SK-N-SH (cell line): ENCODE measurements at regions not wholly inside any gene's neighbourhood (a gene's known extent, or its start where the extent isn't known, plus 50 kb on each side); places are given as distances from the start of the nearest gene placed in this dataset.

Experiments used
- CTCF ChIA-PET: fragments of 300-600, 350-600 bp; formaldehyde crosslinking; extraction: SDS; loops from one replicate; lab custom pipeline; 2021; lab: Yijun Ruan, JAX
- POLR2A ChIA-PET: fragments of 350-600 bp; sonication (Branson Sonifier 250); formaldehyde crosslinking; extraction: SDS; loops from one replicate; lab custom pipeline; 2020; ENCODE audit warnings: antibody characterized with exemption, inconsistent platforms; lab: Yijun Ruan, JAX
- DNase-seq: peaks from one replicate; pipeline ENCODE4 v3.0.0; 2012
- H2AFZ ChIP-seq: fragments of 200-600 bp; sonication (generic); 2 replicates; pipeline ENCODE4 v1.8.1; 2016; ENCODE audit warnings: antibody characterized with exemption, mild to moderate bottlenecking, low read depth
- H3F3A ChIP-seq: fragments of 200-600 bp; sonication (generic); replicated peaks from 2 replicates; pipeline ENCODE3; 2016; ENCODE audit warnings: antibody characterized with exemption, mild to moderate bottlenecking; ENCODE audit not compliant: insufficient read depth
- H3K27ac ChIP-seq, 2 experiments: fragments of 200-500 bp in 1 of 2; fragments of 200-600 bp in 1 of 2; sonication (Bioruptor generic) in 1 of 2; sonication (generic), shearing (Covaris generic) in 1 of 2; 2 replicates each; pipeline versions ENCODE4 v1.5.1 to v1.6.1; 2014 to 2016; ENCODE audit warnings: low read depth in 2 of 2, inconsistent platforms in 1 of 2, low read length in 1 of 2, mild to moderate bottlenecking in 1 of 2, mixed read lengths in 1 of 2
- H3K27me3 ChIP-seq: fragments of 200-600 bp; sonication (generic), shearing (Covaris generic); 2 replicates; pipeline ENCODE4 v1.6.1; 2016; ENCODE audit warnings: mixed run types; ENCODE audit not compliant: insufficient read depth
- H3K36me3 ChIP-seq, 2 experiments: fragments of 200-500 bp in 1 of 2; fragments of 200-600 bp in 1 of 2; sonication (Bioruptor generic) in 1 of 2; sonication (generic) in 1 of 2; replicated peaks in 1 of 2; 2 replicates each; pipeline versions ENCODE3 to v1.5.1; 2014 to 2016; ENCODE audit warnings: low read length in 1 of 2, mild to moderate bottlenecking in 1 of 2; ENCODE audit not compliant: insufficient read depth in 2 of 2, control insufficient read depth in 1 of 2
- H3K4me1 ChIP-seq, 2 experiments: fragments of 200-500 bp in 1 of 2; fragments of 200-600 bp in 1 of 2; sonication (Bioruptor generic) in 1 of 2; sonication (generic), shearing (Covaris generic) in 1 of 2; 2 replicates each; pipeline versions ENCODE4 v1.5.1 to v1.6.1; 2014 to 2016; ENCODE audit warnings: low read depth in 1 of 2, low read length in 1 of 2, mixed run types in 1 of 2; ENCODE audit not compliant: insufficient read depth in 2 of 2, control insufficient read depth in 1 of 2
- H3K4me2 ChIP-seq: fragments of 200-600 bp; sonication (generic), shearing (Covaris generic); 2 replicates; pipeline ENCODE4 v1.6.1; 2017; ENCODE audit warnings: mixed run types
- H3K4me3 ChIP-seq, 2 experiments: fragments of 200-500 bp in 1 of 2; fragments of 200-600 bp in 1 of 2; sonication (Bioruptor generic) in 1 of 2; sonication (generic), shearing (Covaris generic) in 1 of 2; 2 replicates each; pipeline versions ENCODE4 v1.5.1 to v1.8.1; 2014 to 2016; ENCODE audit warnings: low read depth in 2 of 2, inconsistent platforms in 1 of 2, low read length in 1 of 2, mild to moderate bottlenecking in 1 of 2, mixed read lengths in 1 of 2, moderate library complexity in 1 of 2
- H3K79me2 ChIP-seq: fragments of 200-600 bp; sonication (generic); 2 replicates; pipeline ENCODE4 v1.8.1; 2017; ENCODE audit warnings: mild to moderate bottlenecking; ENCODE audit not compliant: insufficient read depth
- H3K9ac ChIP-seq: fragments of 200-600 bp; sonication (generic); 2 replicates; pipeline ENCODE4 v1.6.1; 2017; ENCODE audit warnings: mixed run types
- H3K9me2 ChIP-seq: fragments of 200-600 bp; sonication (generic); 2 replicates; pipeline ENCODE4 v1.6.1; 2017; ENCODE audit warnings: mixed run types
- H3K9me3 ChIP-seq: fragments of 200-600 bp; sonication (generic); 2 replicates; pipeline ENCODE4 v1.6.1; 2017; ENCODE audit warnings: mixed run types, mild to moderate bottlenecking, moderate library complexity
- H4K20me1 ChIP-seq: fragments of 200-600 bp; sonication (generic); 2 replicates; pipeline ENCODE4 v1.6.1; 2017; ENCODE audit warnings: mild to moderate bottlenecking, mixed run types; ENCODE audit not compliant: insufficient read depth
- CHD2 ChIP-seq: fragments of 150-350 bp; IDR thresholded peaks from 2 replicates; pipeline ENCODE4 v1.6.1; 2018; ENCODE audit warnings: low read length; ENCODE audit not compliant: partially characterized antibody
- EZH2phosphoT487 ChIP-seq: fragments of 200-600 bp; sonication (generic); IDR thresholded peaks from 2 replicates; pipeline ENCODE4 v1.6.1; 2017; ENCODE audit warnings: low read depth, mixed run types, mild to moderate bottlenecking, antibody characterized with exemption, moderate library complexity, borderline replicate concordance
- FOXJ3 ChIP-seq: sonication (generic); formaldehyde crosslinking; IDR thresholded peaks from 2 replicates; pipeline ENCODE4 v1.5.1; 2020; ENCODE audit warnings: mild to moderate bottlenecking, missing genetic modification reagents
- GABPA ChIP-seq: IDR thresholded peaks from 2 replicates; pipeline ENCODE4 v1.4.0; 2012; ENCODE audit warnings: low read depth, mild to moderate bottlenecking
- JUND ChIP-seq: IDR thresholded peaks from 2 replicates; pipeline ENCODE4 v1.4.0; 2012
- MEF2A ChIP-seq: IDR thresholded peaks from 2 replicates; pipeline ENCODE4 v1.4.0; 2012; ENCODE audit warnings: low read depth, borderline replicate concordance
- NFIC ChIP-seq: IDR thresholded peaks from 2 replicates; pipeline ENCODE4 v1.4.0; 2012; ENCODE audit warnings: borderline replicate concordance
- NRF1 ChIP-seq: IDR thresholded peaks from 2 replicates; pipeline ENCODE4 v1.6.1; 2012; ENCODE audit warnings: low read depth, mild to moderate bottlenecking, low read length
- POLR2AphosphoS5 ChIP-seq: IDR thresholded peaks from 2 replicates; pipeline ENCODE4 v1.6.1; 2012; ENCODE audit warnings: low read depth, low read length
- RCOR1 ChIP-seq: fragments of 150-350 bp; IDR thresholded peaks from 2 replicates; pipeline ENCODE4 v1.6.1; 2017; ENCODE audit warnings: antibody characterized with exemption, low read length
- RXRA ChIP-seq: IDR thresholded peaks from 2 replicates; pipeline ENCODE4 v1.4.0; 2012; ENCODE audit warnings: low read depth, mild to moderate bottlenecking, borderline replicate concordance
- SIN3A ChIP-seq: IDR thresholded peaks from 2 replicates; pipeline ENCODE4 v1.6.1; 2012; ENCODE audit warnings: low read depth, mild to moderate bottlenecking, low read length, moderate library complexity, borderline replicate concordance
- TAF1 ChIP-seq: IDR thresholded peaks from 2 replicates; pipeline ENCODE4 v1.6.1; 2012; ENCODE audit warnings: low read depth, mild to moderate bottlenecking, low read length, moderate library complexity, borderline replicate concordance
- TCF12 ChIP-seq: IDR thresholded peaks from 2 replicates; pipeline ENCODE4 v1.4.0; 2012
- USF2 ChIP-seq: fragments of 150-350 bp; IDR thresholded peaks from 2 replicates; pipeline ENCODE4 v1.6.1; 2017; ENCODE audit warnings: antibody characterized with exemption, low read length, low read depth, borderline replicate concordance
- WGBS: methylation state at CpG from one replicate; pipeline ENCODE4 v1.1.6; 2017; ENCODE audit warnings: low lambda C conversion rate; 5-methylcytosine and 5-hydroxymethylcytosine counted together
- TF ChIP-seq, protein P1 (sequence below): IDR thresholded peaks from 2 replicates; pipeline ENCODE4 v1.4.0; 2012; ENCODE audit warnings: low read depth, borderline replicate concordance
- TF ChIP-seq, protein P2 (sequence below): IDR thresholded peaks from 2 replicates; pipeline ENCODE4; 2012
- TF ChIP-seq, protein P3 (sequence below): IDR thresholded peaks from 2 replicates; pipeline ENCODE4 v1.4.0; 2012; ENCODE audit warnings: low read depth, borderline replicate concordance
- TF ChIP-seq, protein P4 (sequence below): IDR thresholded peaks from 2 replicates; pipeline ENCODE4 v1.4.0; 2012; ENCODE audit warnings: low read depth
- TF ChIP-seq, protein P5 (sequence below): IDR thresholded peaks from 2 replicates; pipeline ENCODE4 v1.6.1; 2012; ENCODE audit warnings: mild to moderate bottlenecking, low read depth, low read length, moderate library complexity

GRCh38 chr20:46820682-46821081, 74.0 kb upstream of the EYA2 start:
- Histone ChIP-seq H3K4me2 (no peak overlapping the region), H3K36me3 (peaks cover 0 to 3% of the 10 kb centered on the region in 2 experiments), H3K4me3 (no peak overlapping the region), H3K79me2 (no peaks in the 10 kb centered on the region), H3K4me1 (no peaks in the 10 kb centered on the region), H4K20me1 (no peaks in the 10 kb centered on the region), H3K27me3 (no peaks in the 10 kb centered on the region), H2AFZ (no peak overlapping the region), H3K27ac (no peak overlapping the region), H3K9ac (no peak overlapping the region), H3K9me2 (no peaks in the 10 kb centered on the region), H3K9me3 (no peaks in the 10 kb centered on the region), H3F3A (no peaks in the 10 kb centered on the region)
- POLR2A ChIA-PET, result no interaction called here
- no peak for DNase-seq
- TF ChIP-seq, protein P1, sequence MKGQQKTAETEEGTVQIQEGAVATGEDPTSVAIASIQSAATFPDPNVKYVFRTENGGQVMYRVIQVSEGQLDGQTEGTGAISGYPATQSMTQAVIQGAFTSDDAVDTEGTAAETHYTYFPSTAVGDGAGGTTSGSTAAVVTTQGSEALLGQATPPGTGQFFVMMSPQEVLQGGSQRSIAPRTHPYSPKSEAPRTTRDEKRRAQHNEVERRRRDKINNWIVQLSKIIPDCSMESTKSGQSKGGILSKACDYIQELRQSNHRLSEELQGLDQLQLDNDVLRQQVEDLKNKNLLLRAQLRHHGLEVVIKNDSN, result no peak
- TF ChIP-seq RCOR1 (no peak), FOXJ3 (CRISPR knock-in tag) (no peak), SIN3A (no peak), TCF12 (no peak), USF2 (no peak), NFIC (no peak), CHD2 (no peak), TAF1 (no peak), JUND (no peak), EZH2phosphoT487 (no peak), MEF2A (no peak), GABPA (no peak), RXRA (no peak), POLR2AphosphoS5 (no peak), NRF1 (no peak)
- TF ChIP-seq, protein P2, sequence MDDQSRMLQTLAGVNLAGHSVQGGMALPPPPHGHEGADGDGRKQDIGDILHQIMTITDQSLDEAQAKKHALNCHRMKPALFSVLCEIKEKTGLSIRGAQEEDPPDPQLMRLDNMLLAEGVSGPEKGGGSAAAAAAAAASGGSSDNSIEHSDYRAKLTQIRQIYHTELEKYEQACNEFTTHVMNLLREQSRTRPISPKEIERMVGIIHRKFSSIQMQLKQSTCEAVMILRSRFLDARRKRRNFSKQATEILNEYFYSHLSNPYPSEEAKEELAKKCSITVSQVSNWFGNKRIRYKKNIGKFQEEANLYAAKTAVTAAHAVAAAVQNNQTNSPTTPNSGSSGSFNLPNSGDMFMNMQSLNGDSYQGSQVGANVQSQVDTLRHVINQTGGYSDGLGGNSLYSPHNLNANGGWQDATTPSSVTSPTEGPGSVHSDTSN, result no peak
- TF ChIP-seq, protein P3, sequence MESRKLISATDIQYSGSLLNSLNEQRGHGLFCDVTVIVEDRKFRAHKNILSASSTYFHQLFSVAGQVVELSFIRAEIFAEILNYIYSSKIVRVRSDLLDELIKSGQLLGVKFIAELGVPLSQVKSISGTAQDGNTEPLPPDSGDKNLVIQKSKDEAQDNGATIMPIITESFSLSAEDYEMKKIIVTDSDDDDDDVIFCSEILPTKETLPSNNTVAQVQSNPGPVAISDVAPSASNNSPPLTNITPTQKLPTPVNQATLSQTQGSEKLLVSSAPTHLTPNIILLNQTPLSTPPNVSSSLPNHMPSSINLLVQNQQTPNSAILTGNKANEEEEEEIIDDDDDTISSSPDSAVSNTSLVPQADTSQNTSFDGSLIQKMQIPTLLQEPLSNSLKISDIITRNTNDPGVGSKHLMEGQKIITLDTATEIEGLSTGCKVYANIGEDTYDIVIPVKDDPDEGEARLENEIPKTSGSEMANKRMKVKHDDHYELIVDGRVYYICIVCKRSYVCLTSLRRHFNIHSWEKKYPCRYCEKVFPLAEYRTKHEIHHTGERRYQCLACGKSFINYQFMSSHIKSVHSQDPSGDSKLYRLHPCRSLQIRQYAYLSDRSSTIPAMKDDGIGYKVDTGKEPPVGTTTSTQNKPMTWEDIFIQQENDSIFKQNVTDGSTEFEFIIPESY, result no peak
- TF ChIP-seq, protein P4, sequence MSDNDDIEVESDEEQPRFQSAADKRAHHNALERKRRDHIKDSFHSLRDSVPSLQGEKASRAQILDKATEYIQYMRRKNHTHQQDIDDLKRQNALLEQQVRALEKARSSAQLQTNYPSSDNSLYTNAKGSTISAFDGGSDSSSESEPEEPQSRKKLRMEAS, result no peak
- TF ChIP-seq, protein P5, sequence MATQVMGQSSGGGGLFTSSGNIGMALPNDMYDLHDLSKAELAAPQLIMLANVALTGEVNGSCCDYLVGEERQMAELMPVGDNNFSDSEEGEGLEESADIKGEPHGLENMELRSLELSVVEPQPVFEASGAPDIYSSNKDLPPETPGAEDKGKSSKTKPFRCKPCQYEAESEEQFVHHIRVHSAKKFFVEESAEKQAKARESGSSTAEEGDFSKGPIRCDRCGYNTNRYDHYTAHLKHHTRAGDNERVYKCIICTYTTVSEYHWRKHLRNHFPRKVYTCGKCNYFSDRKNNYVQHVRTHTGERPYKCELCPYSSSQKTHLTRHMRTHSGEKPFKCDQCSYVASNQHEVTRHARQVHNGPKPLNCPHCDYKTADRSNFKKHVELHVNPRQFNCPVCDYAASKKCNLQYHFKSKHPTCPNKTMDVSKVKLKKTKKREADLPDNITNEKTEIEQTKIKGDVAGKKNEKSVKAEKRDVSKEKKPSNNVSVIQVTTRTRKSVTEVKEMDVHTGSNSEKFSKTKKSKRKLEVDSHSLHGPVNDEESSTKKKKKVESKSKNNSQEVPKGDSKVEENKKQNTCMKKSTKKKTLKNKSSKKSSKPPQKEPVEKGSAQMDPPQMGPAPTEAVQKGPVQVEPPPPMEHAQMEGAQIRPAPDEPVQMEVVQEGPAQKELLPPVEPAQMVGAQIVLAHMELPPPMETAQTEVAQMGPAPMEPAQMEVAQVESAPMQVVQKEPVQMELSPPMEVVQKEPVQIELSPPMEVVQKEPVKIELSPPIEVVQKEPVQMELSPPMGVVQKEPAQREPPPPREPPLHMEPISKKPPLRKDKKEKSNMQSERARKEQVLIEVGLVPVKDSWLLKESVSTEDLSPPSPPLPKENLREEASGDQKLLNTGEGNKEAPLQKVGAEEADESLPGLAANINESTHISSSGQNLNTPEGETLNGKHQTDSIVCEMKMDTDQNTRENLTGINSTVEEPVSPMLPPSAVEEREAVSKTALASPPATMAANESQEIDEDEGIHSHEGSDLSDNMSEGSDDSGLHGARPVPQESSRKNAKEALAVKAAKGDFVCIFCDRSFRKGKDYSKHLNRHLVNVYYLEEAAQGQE, result no peak
- WGBS, result 68% methylated on average over 3 of the region's 3 CpGs
- CTCF ChIA-PET, result no interaction called here
